Lower leg skin (tissue), 4 donors: ENCODE measurements at regions not wholly inside any gene's neighbourhood (a gene's known extent, or its start where the extent isn't known, plus 50 kb on each side); places are given as distances from the start of the nearest gene placed in this dataset.

Source experiments
- DNase-seq, 2 donors: peaks; one replicate each; pipeline ENCODE4 v3.0.0-alpha.2; 2019; ENCODE audit warnings: low spot score in 2 of 2
- H3K4me3 ChIP-seq: fragments of 200-600 bp; sonication (generic); 2 replicates; pipeline ENCODE4 v1.5.1; 2017; ENCODE audit warnings: mild to moderate bottlenecking, low read depth; ENCODE audit not compliant: poor library complexity, severe bottlenecking
- POLR2A ChIP-seq, 2 donors: fragments of 450-650 bp; IDR thresholded peaks; one replicate each; pipeline ENCODE4 v1.6.1; 2016 to 2017; ENCODE audit warnings: antibody characterized with exemption in 2 of 2, mild to moderate bottlenecking in 1 of 2, moderate library complexity in 1 of 2
- WGBS, 2 donors: methylation state at CpG; one replicate each; pipeline ENCODE4 v1.1.5; 2018; 5-methylcytosine and 5-hydroxymethylcytosine counted together
- intact Hi-C: fragments of 100-400 bp; cut with DNase I; formaldehyde crosslinking; loops from one replicate; pipeline ENCODE4 v1.15.0; 2023; ENCODE audit warnings: low total_unique reads
- TF ChIP-seq, protein P1 (sequence below), 3 donors: fragments of 450-650 bp; IDR thresholded peaks; one replicate each; pipeline ENCODE4 v1.5.1; 2016; ENCODE audit warnings: antibody characterized with exemption in 3 of 3, mild to moderate bottlenecking in 3 of 3, moderate library complexity in 2 of 3

DNA sequence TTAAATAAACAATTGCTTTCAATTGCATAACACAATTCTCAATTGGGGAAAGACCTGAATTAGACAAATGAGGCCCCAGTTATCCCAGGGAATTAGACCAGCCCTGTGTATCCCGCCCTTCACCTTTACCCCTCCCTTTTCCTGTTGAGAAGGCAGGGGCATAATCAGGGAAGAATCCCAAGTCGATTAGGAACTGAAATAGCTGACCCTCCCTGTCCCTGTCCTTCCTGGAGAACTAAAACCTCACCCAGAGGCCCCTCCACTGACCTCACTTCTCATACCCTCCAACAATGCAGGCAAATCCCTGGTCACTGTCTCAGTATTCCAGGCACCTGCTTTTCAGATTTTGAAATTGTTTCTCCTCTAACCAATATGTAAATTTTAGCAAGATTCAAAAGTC lies 165.4 kb upstream of the CDH11 start:
- no peak for DNase-seq
- WGBS, 2 donors, result 28 to 60% methylated on average over 2 of the region's 2 CpGs
- TF ChIP-seq, protein P1, sequence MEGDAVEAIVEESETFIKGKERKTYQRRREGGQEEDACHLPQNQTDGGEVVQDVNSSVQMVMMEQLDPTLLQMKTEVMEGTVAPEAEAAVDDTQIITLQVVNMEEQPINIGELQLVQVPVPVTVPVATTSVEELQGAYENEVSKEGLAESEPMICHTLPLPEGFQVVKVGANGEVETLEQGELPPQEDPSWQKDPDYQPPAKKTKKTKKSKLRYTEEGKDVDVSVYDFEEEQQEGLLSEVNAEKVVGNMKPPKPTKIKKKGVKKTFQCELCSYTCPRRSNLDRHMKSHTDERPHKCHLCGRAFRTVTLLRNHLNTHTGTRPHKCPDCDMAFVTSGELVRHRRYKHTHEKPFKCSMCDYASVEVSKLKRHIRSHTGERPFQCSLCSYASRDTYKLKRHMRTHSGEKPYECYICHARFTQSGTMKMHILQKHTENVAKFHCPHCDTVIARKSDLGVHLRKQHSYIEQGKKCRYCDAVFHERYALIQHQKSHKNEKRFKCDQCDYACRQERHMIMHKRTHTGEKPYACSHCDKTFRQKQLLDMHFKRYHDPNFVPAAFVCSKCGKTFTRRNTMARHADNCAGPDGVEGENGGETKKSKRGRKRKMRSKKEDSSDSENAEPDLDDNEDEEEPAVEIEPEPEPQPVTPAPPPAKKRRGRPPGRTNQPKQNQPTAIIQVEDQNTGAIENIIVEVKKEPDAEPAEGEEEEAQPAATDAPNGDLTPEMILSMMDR (IDR thresholded peaks at IDR 0.05), result no peak
- no peak for TF ChIP-seq POLR2A (IDR thresholded peaks at IDR 0.05)
- no peak overlapping the region for H3K4me3 ChIP-seq
- intact Hi-C loops, result no loop called here

DNA sequence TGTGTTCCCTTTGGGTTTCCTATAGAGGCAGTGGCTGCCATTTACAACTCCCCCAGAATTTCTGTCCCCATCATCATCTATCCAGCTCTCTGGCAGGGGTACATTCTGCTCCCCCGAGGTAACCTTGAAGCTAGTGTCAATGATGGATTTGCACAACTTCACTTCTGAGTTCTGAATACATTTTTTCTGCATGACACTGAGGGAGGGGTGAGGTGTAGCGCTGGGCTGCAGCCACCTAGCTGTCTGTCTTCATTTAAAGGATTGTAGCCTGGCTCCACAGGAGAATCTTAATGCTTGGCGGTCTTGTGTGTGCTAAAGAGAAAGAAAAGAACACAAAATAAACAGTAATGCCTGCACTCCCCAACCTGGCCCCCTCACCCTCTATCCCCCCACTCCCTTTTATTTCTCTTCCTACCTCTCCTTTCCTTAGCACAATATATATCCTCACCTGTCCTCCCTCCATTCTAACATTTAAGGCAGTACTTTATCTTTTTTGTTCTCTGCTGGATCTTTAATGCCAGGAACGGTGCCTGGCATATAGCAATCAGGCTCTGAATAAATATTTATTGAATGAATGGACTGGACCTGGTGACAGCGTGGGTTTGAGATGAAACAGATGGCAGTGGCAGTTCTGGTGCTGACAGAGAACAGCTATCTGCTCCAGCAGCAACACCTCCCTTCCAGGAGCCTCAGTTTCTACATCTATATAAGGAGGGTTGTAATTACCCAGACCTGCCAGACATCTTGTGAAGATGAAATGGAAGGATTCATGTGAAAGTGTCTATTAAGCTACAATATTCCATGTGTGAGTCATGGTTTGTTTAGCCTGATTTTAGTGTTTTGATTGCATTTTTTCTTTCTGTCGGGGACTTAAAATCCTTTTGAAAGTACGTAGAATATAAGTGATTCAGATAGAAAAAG lies 163.5 kb upstream of the CDH11 start:
- intact Hi-C loops, result no loop called here
- no peak overlapping the region for H3K4me3 ChIP-seq
- TF ChIP-seq, protein P1 (IDR thresholded peaks at IDR 0.05), result no peak
- TF ChIP-seq POLR2A (IDR thresholded peaks at IDR 0.05), result no peak
- no peak for DNase-seq
- 71 to 78% methylated on average over 7 of the region's 7 CpGs for WGBS, 2 donors

DNA sequence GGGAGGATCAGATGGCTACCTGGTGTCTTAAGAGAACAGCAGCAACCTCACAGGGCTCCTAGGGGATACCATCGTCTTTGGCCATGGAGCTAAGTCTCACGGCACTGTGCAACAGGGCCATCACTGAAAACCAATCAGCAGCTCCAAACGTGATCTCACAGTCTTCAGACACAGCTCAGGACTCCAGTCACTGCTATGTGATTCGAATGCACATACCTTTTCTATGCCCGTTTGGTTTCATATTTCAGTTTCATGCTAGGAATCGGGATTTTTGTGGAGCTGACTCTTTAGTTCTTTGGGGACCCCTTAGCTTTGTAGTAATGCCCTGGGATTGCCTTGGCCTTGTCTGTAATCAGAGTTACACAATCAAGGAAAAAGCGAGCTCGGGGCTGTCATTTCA lies 162.8 kb upstream of the CDH11 start:
- TF ChIP-seq POLR2A (IDR thresholded peaks at IDR 0.05), result no peak
- TF ChIP-seq, protein P1 (IDR thresholded peaks at IDR 0.05), result no peak
- no peak for DNase-seq
- WGBS, 2 donors, result 75 to 81% methylated on average over 8 of the region's 8 CpGs
- intact Hi-C loops, result no loop called here
- H3K4me3 ChIP-seq, result no peak overlapping the region

DNA sequence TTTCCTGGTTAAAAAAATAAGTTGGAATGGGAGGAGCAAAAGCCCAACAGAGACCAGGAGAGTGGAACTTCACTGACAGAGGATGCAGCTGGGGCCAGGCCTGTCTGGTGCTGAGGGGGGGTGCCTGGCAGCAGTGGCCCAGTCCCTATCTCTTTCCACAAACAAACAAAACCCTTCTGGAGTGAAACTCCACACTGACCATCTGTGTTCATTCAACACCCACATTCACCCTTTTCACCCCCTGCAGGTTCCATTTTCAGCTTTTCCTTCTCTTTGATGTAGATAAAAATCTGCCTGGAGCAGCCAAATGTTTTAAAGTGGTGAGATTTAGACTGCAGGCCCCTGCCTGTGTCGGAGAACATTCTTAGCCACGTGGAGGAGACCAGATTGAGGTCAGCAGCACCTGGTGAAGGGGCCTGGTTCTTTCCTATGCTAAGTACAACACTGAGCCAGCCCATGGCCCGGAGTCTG lies 161.4 kb upstream of the CDH11 start:
- WGBS, 2 donors, result 46 to 49% methylated on average over 3 of the region's 3 CpGs
- DNase-seq, result no peak
- H3K4me3 ChIP-seq, result no peak overlapping the region
- intact Hi-C loops, result no loop called here
- no peak for TF ChIP-seq POLR2A (IDR thresholded peaks at IDR 0.05)
- TF ChIP-seq, protein P1 (IDR thresholded peaks at IDR 0.05), result no peak

DNA sequence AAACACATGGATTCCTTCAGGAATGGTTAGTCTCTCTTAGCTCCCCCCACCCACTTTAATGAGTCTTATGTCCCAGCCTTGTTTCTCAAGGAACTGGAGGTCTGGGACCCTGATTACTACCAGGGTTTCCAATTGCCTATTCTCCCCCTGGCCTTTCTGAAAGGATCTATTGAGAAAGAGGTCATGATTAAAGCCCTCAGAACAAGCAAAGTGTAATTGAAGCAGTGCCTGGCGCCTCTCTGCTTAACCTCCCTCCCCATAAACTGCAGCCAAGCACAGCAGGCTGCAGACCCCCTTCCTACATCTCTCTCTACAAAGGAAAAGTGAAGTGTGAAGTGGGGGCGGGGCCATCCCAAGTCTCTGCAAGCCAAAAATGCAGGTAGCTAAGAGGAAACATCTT lies 159.7 kb upstream of the CDH11 start:
- TF ChIP-seq, protein P1 (IDR thresholded peaks at IDR 0.05), result no peak
- TF ChIP-seq POLR2A (IDR thresholded peaks at IDR 0.05), result no peak
- intact Hi-C loops, result no loop called here
- 80 to 89% methylated on average over 2 of the region's 2 CpGs for WGBS, 2 donors

More for the DNA sequence above, 159.7 kb upstream of the CDH11 start:
- DNase-seq, result no peak
- no peak overlapping the region for H3K4me3 ChIP-seq
